K562 (cell line): ENCODE measurements at regions not wholly inside any gene's neighbourhood (a gene's known extent, or its start where the extent isn't known, plus 50 kb on each side); places are given as distances from the start of the nearest gene placed in this dataset.

Source experiments
- BRD9 ChIP-seq: fragments of 450-650 bp; IDR thresholded peaks from 2 replicates; pipeline ENCODE4 v1.6.1; 2018; ENCODE audit warnings: low read depth; ENCODE audit not compliant: partially characterized antibody
- CREB5 ChIP-seq: fragments of 250-450 bp; sonication (Bioruptor Pico); IDR thresholded peaks from 2 replicates; pipeline ENCODE4 v1.5.0; 2020; ENCODE audit warnings: mild to moderate bottlenecking
- CTCF ChIP-seq, 3 experiments: IDR thresholded peaks in 2 of 3; conservative IDR thresholded peaks in 1 of 3; 2 replicates each; pipeline ENCODE4 v1.5.1; 2011 to 2012; ENCODE audit warnings: low read length in 3 of 3, mild to moderate bottlenecking in 3 of 3, control low read depth in 2 of 3, improper control_type of control experiment in 1 of 3, inconsistent platforms in 1 of 3, low read depth in 1 of 3, mixed read lengths in 1 of 3, moderate library complexity in 1 of 3; ENCODE audit not compliant: insufficient read depth in 2 of 3
- E2F6 ChIP-seq, 2 experiments: IDR thresholded peaks; 2 replicates each; pipeline ENCODE4 v1.6.1; 2011; ENCODE audit warnings: borderline replicate concordance in 1 of 2, control low read depth in 1 of 2, low read depth in 1 of 2, low read length in 1 of 2, mild to moderate bottlenecking in 1 of 2, mixed read lengths in 1 of 2, moderate library complexity in 1 of 2; ENCODE audit not compliant: insufficient read depth in 1 of 2, insufficient read length in 1 of 2, poor library complexity in 1 of 2, severe bottlenecking in 1 of 2; ENCODE audit errors: extremely low read depth in 1 of 2
- EZH2 ChIP-seq: IDR thresholded peaks from 2 replicates; pipeline ENCODE4 v1.6.1; 2012; ENCODE audit warnings: low read depth, mild to moderate bottlenecking, inconsistent platforms, low read length, borderline replicate concordance
- IRF1 ChIP-seq: sonication (generic); formaldehyde crosslinking; IDR thresholded peaks from 2 replicates; pipeline ENCODE4 v1.8.0; 2022; ENCODE audit warnings: missing genetic modification reagents, mild to moderate bottlenecking, borderline replicate concordance
- JUND ChIP-seq, 2 experiments: IDR thresholded peaks; 2 replicates in 1 of 2; 3 replicates in 1 of 2; pipeline ENCODE4 v1.6.1; 2011; ENCODE audit warnings: borderline replicate concordance in 2 of 2, low read depth in 2 of 2, low read length in 2 of 2, improper control_type of control experiment in 1 of 2, missing biosample characterization in 1 of 2, missing genetic modification characterization in 1 of 2, missing genetic modification reagents in 1 of 2
- MTA2 ChIP-seq: fragments of 450-650 bp; IDR thresholded peaks from 2 replicates; pipeline ENCODE4 v1.6.1; 2016; ENCODE audit warnings: low read depth
- NCOR1 ChIP-seq: fragments of 450-650 bp; IDR thresholded peaks from 2 replicates; pipeline ENCODE4 v1.6.1; 2016; ENCODE audit warnings: mild to moderate bottlenecking, moderate library complexity
- NFIC ChIP-seq: fragments of 450-650 bp; IDR thresholded peaks from 2 replicates; pipeline ENCODE4 v1.6.1; 2017; ENCODE audit warnings: mild to moderate bottlenecking, inconsistent platforms
- NRF1 ChIP-seq, 2 experiments: fragments of 450-650 bp; IDR thresholded peaks in 1 of 2; conservative IDR thresholded peaks in 1 of 2; 2 replicates each; pipeline ENCODE4 v1.6.1; 2014; ENCODE audit warnings: mild to moderate bottlenecking in 2 of 2
- PREB ChIP-seq: sonication (generic); formaldehyde crosslinking; IDR thresholded peaks from 2 replicates; pipeline ENCODE4 v1.8.1; 2023; ENCODE audit warnings: mild to moderate bottlenecking, missing genetic modification reagents
- RCOR1 ChIP-seq, 2 experiments: IDR thresholded peaks; 2 replicates each; pipeline ENCODE4 v1.6.1; 2012; ENCODE audit warnings: low read depth in 2 of 2, low read length in 2 of 2, borderline replicate concordance in 1 of 2, improper control_type of control experiment in 1 of 2
- TAL1 ChIP-seq: fragments of 450-650 bp; IDR thresholded peaks from 2 replicates; pipeline ENCODE4 v1.6.1; 2016; ENCODE audit warnings: mild to moderate bottlenecking
- ZBTB11 ChIP-seq, 3 experiments: fragments of 200-800 bp in 1 of 3; fragments of 250-450 bp in 1 of 3; fragments of 450-650 bp in 1 of 3; sonication (Bioruptor Pico) in 1 of 3; sonication (Bioruptor generic) in 1 of 3; formaldehyde crosslinking in 1 of 3; IDR thresholded peaks; 2 replicates each; pipeline versions ENCODE4 v1.6.1 to v1.8.0; 2016 to 2022; ENCODE audit warnings: mild to moderate bottlenecking in 2 of 3, missing genetic modification characterization in 2 of 3, missing compliant biosample characterization in 1 of 3, moderate library complexity in 1 of 3
- ZNF143 ChIP-seq: sonication (generic); formaldehyde crosslinking; IDR thresholded peaks from 2 replicates; pipeline ENCODE4 v1.9.0; 2022; ENCODE audit warnings: mild to moderate bottlenecking, missing genetic modification reagents
- ZNF717 ChIP-seq: fragments of 250-450 bp; sonication (Bioruptor Pico); IDR thresholded peaks from 2 replicates; pipeline ENCODE4 v1.5.0; 2021

GRCh38 chr10:30752481-30752881 lies 122.9 kb upstream of the LYZL2 start (continued):
- TF ChIP-seq ZBTB11 (CRISPR knock-in tag; IDR thresholded peaks at IDR 0.05) (no peak), CTCF (IDR thresholded peaks at IDR 0.05 in 2 of 3, conservative IDR thresholded peaks at IDR 0.05 in 1 of 3; ENCODE audit: insufficient read depth in 2 of 3, low read depth in 1 of 3, low read length in 3 of 3) (no peak), E2F6 (IDR thresholded peaks at IDR 0.05; ENCODE audit: borderline replicate concordance in 1 of 2, extremely low read depth in 1 of 2, insufficient read depth in 1 of 2, insufficient read length in 1 of 2, low read depth in 1 of 2, low read length in 1 of 2, poor library complexity in 1 of 2, severe bottlenecking in 1 of 2) (no peak), NCOR1 (peak; percentile 68), TAL1 (peak; percentile 83), CREB5 (no peak), MTA2 (peak; percentile 51; the same call in 1 of the 2 replicates), IRF1 (no peak), EZH2 (0 out of 2 replicates have a peak, but pooled peaks have one; percentile 47), PREB (no peak), BRD9 (no peak), ZNF143 (no peak), NRF1 (conservative IDR thresholded peaks at IDR 0.05 in 1 of 2, IDR thresholded peaks at IDR 0.05 in 1 of 2) (0 out of 4 replicates have a peak, but pooled peaks of 1 of the 2 experiments have one; percentile 14), NFIC (0 out of 2 replicates have a peak, but pooled peaks have one; percentile 14), ZNF717 (CRISPR knock-in tag) (no peak), RCOR1 (IDR thresholded peaks at IDR 0.05; ENCODE audit: borderline replicate concordance in 1 of 2, low read depth in 2 of 2, low read length in 2 of 2) (peak in 1 of 2 experiments; percentile 48; a peak in 1 of 4 replicates), JUND (IDR thresholded peaks at IDR 0.05; ENCODE audit: borderline replicate concordance, low read depth, low read length) (no peak), JUND (tag; IDR thresholded peaks at IDR 0.05; ENCODE audit: borderline replicate concordance, low read depth, low read length) (no peak)
